ENCODE measurements at regions not wholly inside any gene's neighbourhood (a gene's known extent, or its start where the extent isn't known, plus 50 kb on each side); places are given as distances from the start of the nearest gene placed in this dataset.

- H3K4me3 ChIP-seq (replicated peaks in 1 of 2; ENCODE audit: low read depth in 2 of 2, low read length in 2 of 2) = no peak overlapping the region
- no peak for TF ChIP-seq CTCF (IDR thresholded peaks at IDR 0.05; ENCODE audit: low read depth, low read length)
- no peak for DNase-seq (ENCODE audit: low read depth in 2 of 2)
Observed at GRCh38 chr22:22704156-22704946, 59.9 kb downstream of the GGTLC2 start.

- DNase-seq (ENCODE audit: low read depth in 2 of 2) = no peak
- no peak overlapping the region for H3K4me3 ChIP-seq (replicated peaks in 1 of 2; ENCODE audit: low read depth in 2 of 2, low read length in 2 of 2)
- no peak for TF ChIP-seq CTCF (IDR thresholded peaks at IDR 0.05; ENCODE audit: low read depth, low read length)
Observed at GRCh38 chr22:22705328-22706100, 61.1 kb downstream of the GGTLC2 start.

GRCh38 chr22:22706253-22706915 is 62.0 kb downstream of the GGTLC2 start:
- H3K4me3 ChIP-seq (replicated peaks in 1 of 2; ENCODE audit: low read depth in 2 of 2, low read length in 2 of 2) = no peak overlapping the region
- no peak for DNase-seq (ENCODE audit: low read depth in 2 of 2)
- no peak for TF ChIP-seq CTCF (IDR thresholded peaks at IDR 0.05; ENCODE audit: low read depth, low read length)

GRCh38 chr22:22709719-22710445 is 65.5 kb downstream of the GGTLC2 start:
- peak; percentile 36 for TF ChIP-seq CTCF (IDR thresholded peaks at IDR 0.05; ENCODE audit: low read depth, low read length)
- DNase-seq (ENCODE audit: low read depth in 2 of 2) = peak in 1 of 2 donors; percentile 9
- no peak overlapping the region for H3K4me3 ChIP-seq (replicated peaks in 1 of 2; ENCODE audit: low read depth in 2 of 2, low read length in 2 of 2)

- peak; percentile 51 to 82 for DNase-seq (ENCODE audit: low read depth in 2 of 2)
- peak; percentile 99 for TF ChIP-seq CTCF (IDR thresholded peaks at IDR 0.05; ENCODE audit: low read depth, low read length)
- no peak overlapping the region for H3K4me3 ChIP-seq (replicated peaks in 1 of 2; ENCODE audit: low read depth in 2 of 2, low read length in 2 of 2)
Observed at GRCh38 chr22:22710719-22711531, 66.5 kb downstream of the GGTLC2 start.

GRCh38 chr22:22711532-22711913 is 67.1 kb downstream of the GGTLC2 start:
- no peak for TF ChIP-seq CTCF (IDR thresholded peaks at IDR 0.05; ENCODE audit: low read depth, low read length)
- no peak overlapping the region for H3K4me3 ChIP-seq (replicated peaks in 1 of 2; ENCODE audit: low read depth in 2 of 2, low read length in 2 of 2)
- DNase-seq (ENCODE audit: low read depth in 2 of 2) = no peak
